GM13977 (cell line): ENCODE measurements at regions not wholly inside any gene's neighbourhood (a gene's known extent, or its start where the extent isn't known, plus 50 kb on each side); places are given as distances from the start of the nearest gene placed in this dataset.

ENCODE experiments used
- DNase-seq: peaks from one replicate; pipeline ENCODE4 v3.0.0; 2012; ENCODE audit warnings: low spot score
- in situ Hi-C: fragments of 300-500 bp; cut with MboI; formaldehyde crosslinking; loops from one replicate; pipeline ENCODE4 v1.12.0; 2022; ENCODE audit warnings: low sequenced_read_pairs, low pct_unique_long_range_greater_than_20kb, mixed read lengths, inconsistent platforms; ENCODE audit not compliant: unreplicated experiment
- TF ChIP-seq, protein P1 (sequence below): IDR thresholded peaks from 2 replicates; pipeline ENCODE4 v1.5.1; 2012; ENCODE audit warnings: mild to moderate bottlenecking, control low read depth; ENCODE audit not compliant: insufficient read depth; ENCODE audit errors: extremely low read depth, missing control alignments

DNA sequence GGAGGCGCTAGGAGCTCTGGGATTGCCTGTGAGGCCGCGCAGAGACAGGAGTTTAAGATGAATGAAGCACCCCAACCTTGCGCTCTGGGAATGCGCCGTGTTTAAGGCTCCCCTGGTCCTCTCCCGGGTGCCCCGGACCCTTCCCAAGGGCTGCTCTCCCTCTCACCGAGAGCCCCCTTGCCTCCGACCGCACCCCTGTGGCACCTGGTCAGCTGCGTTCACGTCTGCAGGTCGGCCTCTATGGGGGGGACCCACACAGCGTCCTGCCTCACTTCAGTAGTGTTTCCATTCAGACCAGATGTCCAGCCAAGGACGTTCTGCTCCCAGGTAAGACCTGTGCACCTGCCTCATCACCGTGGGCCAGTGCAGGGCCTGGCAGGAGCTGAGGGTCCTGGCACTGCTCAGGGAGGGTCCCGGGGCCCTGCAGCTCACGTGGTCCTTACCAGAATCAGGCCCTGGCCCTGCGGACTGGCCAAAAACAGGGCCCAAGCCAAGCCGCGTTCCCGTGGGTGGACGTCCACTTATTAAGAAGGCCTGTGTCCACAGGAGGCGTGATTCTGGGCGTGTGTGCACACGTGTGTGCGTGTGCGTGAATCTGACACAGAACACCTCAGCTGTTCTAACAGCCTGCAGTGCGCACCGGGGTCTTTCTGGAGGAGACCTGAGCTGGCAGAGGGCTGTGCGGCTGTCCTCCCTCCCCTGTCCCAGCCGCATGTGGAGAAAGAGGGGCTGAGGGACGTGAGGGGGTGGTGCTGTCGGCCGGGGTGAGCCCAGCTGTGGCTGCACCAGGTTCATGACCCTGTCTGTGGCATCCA is 79.9 kb upstream of the BHLHE23 start:
- in situ Hi-C loops = no loop called here
- DNase-seq = no peak
- TF ChIP-seq, protein P1, sequence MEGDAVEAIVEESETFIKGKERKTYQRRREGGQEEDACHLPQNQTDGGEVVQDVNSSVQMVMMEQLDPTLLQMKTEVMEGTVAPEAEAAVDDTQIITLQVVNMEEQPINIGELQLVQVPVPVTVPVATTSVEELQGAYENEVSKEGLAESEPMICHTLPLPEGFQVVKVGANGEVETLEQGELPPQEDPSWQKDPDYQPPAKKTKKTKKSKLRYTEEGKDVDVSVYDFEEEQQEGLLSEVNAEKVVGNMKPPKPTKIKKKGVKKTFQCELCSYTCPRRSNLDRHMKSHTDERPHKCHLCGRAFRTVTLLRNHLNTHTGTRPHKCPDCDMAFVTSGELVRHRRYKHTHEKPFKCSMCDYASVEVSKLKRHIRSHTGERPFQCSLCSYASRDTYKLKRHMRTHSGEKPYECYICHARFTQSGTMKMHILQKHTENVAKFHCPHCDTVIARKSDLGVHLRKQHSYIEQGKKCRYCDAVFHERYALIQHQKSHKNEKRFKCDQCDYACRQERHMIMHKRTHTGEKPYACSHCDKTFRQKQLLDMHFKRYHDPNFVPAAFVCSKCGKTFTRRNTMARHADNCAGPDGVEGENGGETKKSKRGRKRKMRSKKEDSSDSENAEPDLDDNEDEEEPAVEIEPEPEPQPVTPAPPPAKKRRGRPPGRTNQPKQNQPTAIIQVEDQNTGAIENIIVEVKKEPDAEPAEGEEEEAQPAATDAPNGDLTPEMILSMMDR = no peak

DNA sequence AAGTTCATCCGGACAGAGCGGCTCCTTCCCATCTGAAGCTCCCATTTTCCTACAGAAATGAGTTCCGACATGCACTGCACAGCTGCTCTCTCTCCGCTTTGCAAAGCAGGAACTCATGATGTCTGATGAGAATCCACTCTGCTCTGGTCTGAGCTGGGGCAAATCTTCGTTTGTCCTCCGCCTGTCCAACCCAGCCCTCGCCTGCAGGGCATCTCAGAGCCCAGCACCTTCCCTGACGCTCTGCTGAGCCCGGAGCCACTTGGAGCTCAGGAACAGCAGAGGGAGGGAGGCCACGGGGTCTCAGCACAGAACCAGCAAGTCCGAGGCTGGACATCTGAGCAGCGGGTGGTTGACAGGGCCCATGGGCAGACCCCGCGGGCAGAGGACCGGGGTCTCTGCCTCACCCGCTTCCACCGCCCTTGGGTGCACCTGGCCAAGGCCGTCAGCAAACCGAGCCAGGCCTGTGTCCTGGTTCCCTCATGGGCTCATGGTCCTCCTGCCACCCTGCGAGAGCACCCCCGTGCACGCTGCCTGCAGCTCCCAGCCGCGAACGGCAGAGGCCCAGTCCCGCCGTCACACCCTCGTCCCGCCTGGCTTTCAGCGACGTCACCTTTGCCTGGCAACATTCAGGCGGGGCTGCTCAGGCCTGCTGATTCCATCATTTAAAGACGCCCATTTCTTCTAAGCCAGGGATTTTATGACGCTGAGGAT is 78.5 kb upstream of the BHLHE23 start:
- DNase-seq = no peak
- in situ Hi-C loops = no loop called here
- TF ChIP-seq, protein P1 = no peak

DNA sequence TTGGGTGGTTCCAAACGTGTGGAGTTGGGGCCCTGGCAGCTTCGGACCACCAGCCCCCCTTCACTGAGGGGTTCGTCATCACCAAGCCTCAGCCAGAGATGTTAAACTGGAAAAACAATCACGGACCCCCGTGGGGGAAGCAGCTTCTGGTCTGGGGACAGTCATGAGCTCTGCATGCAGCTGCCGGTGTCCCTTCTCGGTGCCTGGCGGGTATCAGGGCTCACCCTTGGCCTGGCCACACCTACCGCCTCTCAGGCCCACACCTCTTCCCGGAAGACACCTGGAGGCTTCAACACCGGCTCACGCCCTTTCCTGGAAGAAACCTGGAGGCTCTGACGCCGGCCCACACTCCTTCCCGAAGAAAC is 77.8 kb upstream of the BHLHE23 start:
- no peak for DNase-seq
- in situ Hi-C loops = no loop called here
- TF ChIP-seq, protein P1 = no peak

DNA sequence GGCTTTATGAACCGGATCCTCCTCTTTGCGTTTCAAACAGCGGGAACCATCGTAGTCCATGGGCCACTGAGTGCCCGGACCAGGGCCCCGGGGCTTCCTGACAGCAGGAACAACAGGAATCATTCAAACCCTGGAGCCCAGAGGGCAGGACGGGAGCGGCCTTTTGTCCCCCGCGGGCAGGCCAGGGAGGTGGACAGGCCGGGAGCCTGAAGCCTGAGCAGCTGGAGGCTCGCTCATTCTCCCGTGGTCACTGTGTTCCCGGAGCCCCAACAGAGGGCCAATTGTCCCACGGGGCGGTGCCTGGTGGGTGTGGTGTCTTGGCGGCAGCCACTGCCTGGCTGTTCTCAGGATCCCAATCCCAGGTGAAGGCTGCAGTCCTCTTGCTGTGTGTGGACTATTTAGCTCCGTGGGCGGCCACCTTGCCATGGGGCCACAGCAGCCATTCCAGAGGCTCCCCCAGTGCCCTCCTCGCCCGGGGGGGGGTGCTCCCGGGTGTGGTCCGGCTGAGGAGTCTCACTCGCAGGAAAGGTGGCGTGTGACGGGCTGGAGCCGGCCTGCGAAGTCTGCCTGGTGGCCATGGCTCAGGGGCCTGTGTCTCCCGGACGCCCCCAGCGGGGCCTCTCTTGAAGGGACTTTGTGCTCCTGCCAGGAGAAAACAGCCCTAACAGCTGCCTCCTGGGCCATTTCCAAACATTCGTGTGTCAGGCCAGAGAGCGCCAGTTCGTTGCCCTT is 77.2 kb upstream of the BHLHE23 start:
- in situ Hi-C loops = no loop called here
- no peak for DNase-seq
- TF ChIP-seq, protein P1 = no peak

DNA sequence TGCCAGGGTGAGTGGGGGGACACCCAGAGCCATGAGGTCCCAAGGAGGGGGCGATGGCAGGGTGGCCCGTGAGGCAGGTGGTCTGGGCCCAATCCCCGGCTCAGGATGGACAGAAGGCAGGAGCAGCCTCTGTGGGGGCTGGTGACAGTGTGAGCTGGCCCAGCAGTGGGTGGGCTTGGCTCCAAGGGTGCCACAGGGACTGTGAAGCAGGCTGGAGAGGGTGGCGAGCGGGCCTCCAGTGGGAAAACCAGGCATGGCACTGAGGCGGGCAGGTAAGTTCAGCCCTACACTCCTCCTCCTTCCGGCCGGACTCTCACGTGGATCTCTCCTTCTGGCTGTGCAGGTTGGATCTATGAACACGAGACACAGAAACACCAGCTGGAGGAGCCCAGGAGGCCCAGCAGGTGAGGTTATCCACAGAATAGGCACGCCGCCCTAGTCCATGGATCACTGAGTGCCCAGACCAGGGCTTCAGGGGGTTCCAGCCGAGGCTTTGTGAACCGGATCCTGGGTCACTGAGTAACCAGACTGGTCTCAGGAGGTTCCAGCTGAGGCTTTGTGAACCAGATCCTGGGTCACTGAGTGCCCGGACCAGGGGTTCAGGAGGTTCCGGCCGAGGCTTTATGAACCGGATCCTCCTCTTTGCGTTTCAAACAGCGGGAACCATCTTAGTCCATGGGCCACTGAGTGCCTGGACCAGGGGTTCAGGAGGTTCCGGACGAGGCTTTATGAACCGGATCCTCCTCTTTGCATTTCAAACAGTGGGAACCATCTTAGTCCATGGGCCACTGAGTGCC is 76.4 kb upstream of the BHLHE23 start:
- in situ Hi-C loops = no loop called here
- TF ChIP-seq, protein P1 = no peak
- DNase-seq = no peak
